ENCODE measurements at regions not wholly inside any gene's neighbourhood (a gene's known extent, or its start where the extent isn't known, plus 50 kb on each side); places are given as distances from the start of the nearest gene placed in this dataset.

GRCh38 chr1:178020968-178021640 is 51.2 kb upstream of the SEC16B start:
- Mint-ChIP-seq H3K9me3 (peaks cover 4 to 10% (median 10%) of the 10 kb centered on the region in 3 donors), H3K27ac (no peak overlapping the region), H3K4me3 (no peak overlapping the region), H3K27me3 (peaks cover 0 to 4% of the 10 kb centered on the region in 2 donors), H3K36me3 (no peaks in the 10 kb centered on the region), H3K4me1 (no peaks in the 10 kb centered on the region)
- H3K27me3 ChIP-seq (replicated peaks in 1 of 2; ENCODE audit: control insufficient read depth in 2 of 2, extremely low read depth in 1 of 2, insufficient read depth in 2 of 2, low read length in 1 of 2), result no peaks in the 10 kb centered on the region
- ATAC-seq (replicated peaks in 1 of 4), result no peak
- no peak overlapping the region for H3K27ac ChIP-seq (ENCODE audit: low read length)
- ChIA-PET CTCF (no interaction called here), POLR2A (no interaction called here)
- DNase-seq, result no peak
- no peaks in the 10 kb centered on the region for H3K4me1 ChIP-seq (ENCODE audit: control insufficient read depth in 1 of 2, extremely low read depth in 1 of 2, insufficient read depth in 2 of 2, low read length in 2 of 2)
- WGBS (ENCODE audit: insufficient coverage), result 100% methylated on average over 1 of the region's 8 CpGs
- H3K36me3 ChIP-seq (ENCODE audit: control insufficient read depth in 2 of 2, extremely low read depth in 1 of 2, insufficient read depth in 1 of 2, low read length in 1 of 2), result no peaks in the 10 kb centered on the region
- H3K4me3 ChIP-seq (ENCODE audit: control insufficient read depth in 1 of 2, extremely low read depth in 1 of 2, low read length in 1 of 2), result no peak overlapping the region
- H3K9me3 ChIP-seq, result no peaks in the 10 kb centered on the region

- DNase-seq, result no peak
- Mint-ChIP-seq H3K9me3 (peaks cover 4 to 10% (median 10%) of the 10 kb centered on the region in 3 donors), H3K27me3 (peaks cover 0 to 4% of the 10 kb centered on the region in 2 donors), H3K27ac (no peak overlapping the region), H3K4me1 (no peaks in the 10 kb centered on the region), H3K4me3 (no peak overlapping the region), H3K36me3 (no peaks in the 10 kb centered on the region)
- Histone ChIP-seq H3K27me3 (replicated peaks in 1 of 2; ENCODE audit: control insufficient read depth in 2 of 2, extremely low read depth in 1 of 2, insufficient read depth in 2 of 2, low read length in 1 of 2) (no peaks in the 10 kb centered on the region), H3K4me3 (ENCODE audit: control insufficient read depth in 1 of 2, extremely low read depth in 1 of 2, low read length in 1 of 2) (no peak overlapping the region), H3K27ac (ENCODE audit: low read length) (no peak overlapping the region), H3K4me1 (ENCODE audit: control insufficient read depth in 1 of 2, extremely low read depth in 1 of 2, insufficient read depth in 2 of 2, low read length in 2 of 2) (no peaks in the 10 kb centered on the region), H3K36me3 (ENCODE audit: control insufficient read depth in 2 of 2, extremely low read depth in 1 of 2, insufficient read depth in 1 of 2, low read length in 1 of 2) (no peaks in the 10 kb centered on the region), H3K9me3 (no peaks in the 10 kb centered on the region)
- CTCF ChIA-PET, result interaction anchor here in 1 of 2 donors (0.6 kb wide), 1 partner anchor 18 kb away, joined by 3 read pairs; no protein-coding TSS in a partner anchor
- no peak for ATAC-seq (replicated peaks in 1 of 4)
- POLR2A ChIA-PET, result no interaction called here
- WGBS (ENCODE audit: insufficient coverage), result 93% methylated on average over 4 of the region's 4 CpGs
Observed at GRCh38 chr1:178021950-178022349, 52.1 kb upstream of the SEC16B start.

- DNase-seq, result no peak
Observed at GRCh38 chr1:178023181-178023618, 53.3 kb upstream of the SEC16B start.

GRCh38 chr1:178024504-178024903 is 54.6 kb upstream of the SEC16B start:
- H3K9me3 ChIP-seq, result no peaks in the 10 kb centered on the region
- no peak overlapping the region for H3K4me3 ChIP-seq (ENCODE audit: control insufficient read depth in 1 of 2, extremely low read depth in 1 of 2, low read length in 1 of 2)
- H3K4me1 ChIP-seq (ENCODE audit: control insufficient read depth in 1 of 2, extremely low read depth in 1 of 2, insufficient read depth in 2 of 2, low read length in 2 of 2), result no peaks in the 10 kb centered on the region
- CTCF ChIA-PET, result no interaction called here
- H3K9me3 Mint-ChIP-seq, result peaks cover 0 to 6% (median 0%) of the 10 kb centered on the region in 3 donors
- peaks cover 0 to 4% of the 10 kb centered on the region in 2 donors for H3K27me3 Mint-ChIP-seq
- POLR2A ChIA-PET, result no interaction called here
- WGBS (ENCODE audit: insufficient coverage), result no CpG with 5 or more reads among the region's 3 CpGs
- no peaks in the 10 kb centered on the region for H3K36me3 ChIP-seq (ENCODE audit: control insufficient read depth in 2 of 2, extremely low read depth in 1 of 2, insufficient read depth in 1 of 2, low read length in 1 of 2)
- no peak for DNase-seq
- no peak for ATAC-seq (replicated peaks in 1 of 4)
- H3K27me3 ChIP-seq (replicated peaks in 1 of 2; ENCODE audit: control insufficient read depth in 2 of 2, extremely low read depth in 1 of 2, insufficient read depth in 2 of 2, low read length in 1 of 2), result no peaks in the 10 kb centered on the region
- H3K36me3 Mint-ChIP-seq, result no peaks in the 10 kb centered on the region
- no peak overlapping the region for H3K4me3 Mint-ChIP-seq
- H3K4me1 Mint-ChIP-seq, result no peaks in the 10 kb centered on the region
- no peak overlapping the region for H3K27ac Mint-ChIP-seq
- H3K27ac ChIP-seq (ENCODE audit: low read length), result no peak overlapping the region

More at GRCh38 chr1:178023181-178023618, 53.3 kb upstream of the SEC16B start:
- Histone ChIP-seq H3K27ac (ENCODE audit: low read length) (no peak overlapping the region), H3K36me3 (ENCODE audit: control insufficient read depth in 2 of 2, extremely low read depth in 1 of 2, insufficient read depth in 1 of 2, low read length in 1 of 2) (no peaks in the 10 kb centered on the region), H3K4me3 (ENCODE audit: control insufficient read depth in 1 of 2, extremely low read depth in 1 of 2, low read length in 1 of 2) (no peak overlapping the region), H3K4me1 (ENCODE audit: control insufficient read depth in 1 of 2, extremely low read depth in 1 of 2, insufficient read depth in 2 of 2, low read length in 2 of 2) (no peaks in the 10 kb centered on the region), H3K27me3 (replicated peaks in 1 of 2; ENCODE audit: control insufficient read depth in 2 of 2, extremely low read depth in 1 of 2, insufficient read depth in 2 of 2, low read length in 1 of 2) (no peaks in the 10 kb centered on the region), H3K9me3 (no peaks in the 10 kb centered on the region)
- no peak overlapping the region for H3K27ac Mint-ChIP-seq
- ChIA-PET POLR2A (no interaction called here), CTCF (no interaction called here)
- no peak overlapping the region for H3K4me3 Mint-ChIP-seq
- peaks cover 0 to 4% of the 10 kb centered on the region in 2 donors for H3K27me3 Mint-ChIP-seq
- H3K36me3 Mint-ChIP-seq, result no peaks in the 10 kb centered on the region
- H3K4me1 Mint-ChIP-seq, result no peaks in the 10 kb centered on the region
- H3K9me3 Mint-ChIP-seq, result peaks cover 0 to 3% (median 0%) of the 10 kb centered on the region in 3 donors
- WGBS (ENCODE audit: insufficient coverage), result no CpG with 5 or more reads among the region's 2 CpGs
- no peak for ATAC-seq (replicated peaks in 1 of 4)

GRCh38 chr1:178025613-178026356 is 55.9 kb upstream of the SEC16B start:
- Mint-ChIP-seq H3K36me3 (no peaks in the 10 kb centered on the region), H3K9me3 (peaks cover 0 to 10% (median under 1%) of the 10 kb centered on the region in 3 donors), H3K4me1 (no peaks in the 10 kb centered on the region), H3K27ac (no peak overlapping the region), H3K27me3 (peaks cover 0 to 4% of the 10 kb centered on the region in 2 donors), H3K4me3 (no peak overlapping the region)
- Histone ChIP-seq H3K9me3 (no peaks in the 10 kb centered on the region), H3K27ac (ENCODE audit: low read length) (no peak overlapping the region), H3K27me3 (replicated peaks in 1 of 2; ENCODE audit: control insufficient read depth in 2 of 2, extremely low read depth in 1 of 2, insufficient read depth in 2 of 2, low read length in 1 of 2) (no peaks in the 10 kb centered on the region), H3K4me1 (ENCODE audit: control insufficient read depth in 1 of 2, extremely low read depth in 1 of 2, insufficient read depth in 2 of 2, low read length in 2 of 2) (no peaks in the 10 kb centered on the region), H3K4me3 (ENCODE audit: control insufficient read depth in 1 of 2, extremely low read depth in 1 of 2, low read length in 1 of 2) (no peak overlapping the region), H3K36me3 (ENCODE audit: control insufficient read depth in 2 of 2, extremely low read depth in 1 of 2, insufficient read depth in 1 of 2, low read length in 1 of 2) (no peaks in the 10 kb centered on the region)
- WGBS (ENCODE audit: insufficient coverage), result 92% methylated on average over 8 of the region's 9 CpGs
- DNase-seq (no peak), ATAC-seq (replicated peaks in 1 of 4) (no peak)
- POLR2A ChIA-PET, result no interaction called here
- CTCF ChIA-PET, result no interaction called here

- no peak overlapping the region for H3K4me3 ChIP-seq (ENCODE audit: control insufficient read depth in 1 of 2, extremely low read depth in 1 of 2, low read length in 1 of 2)
- peaks cover 0 to 7% (median 6%) of the 10 kb centered on the region in 3 donors for H3K9me3 Mint-ChIP-seq
- H3K27me3 Mint-ChIP-seq, result no peaks in the 10 kb centered on the region
- no peaks in the 10 kb centered on the region for H3K4me1 ChIP-seq (ENCODE audit: control insufficient read depth in 1 of 2, extremely low read depth in 1 of 2, insufficient read depth in 2 of 2, low read length in 2 of 2)
- CTCF ChIA-PET, result no interaction called here
- no peaks in the 10 kb centered on the region for H3K27me3 ChIP-seq (replicated peaks in 1 of 2; ENCODE audit: control insufficient read depth in 2 of 2, extremely low read depth in 1 of 2, insufficient read depth in 2 of 2, low read length in 1 of 2)
- no peak overlapping the region for H3K27ac ChIP-seq (ENCODE audit: low read length)
- no peak for ATAC-seq (replicated peaks in 1 of 4)
- H3K9me3 ChIP-seq, result no peaks in the 10 kb centered on the region
- H3K36me3 ChIP-seq (ENCODE audit: control insufficient read depth in 2 of 2, extremely low read depth in 1 of 2, insufficient read depth in 1 of 2, low read length in 1 of 2), result no peaks in the 10 kb centered on the region
- WGBS (ENCODE audit: insufficient coverage), result 69% methylated on average over 3 of the region's 7 CpGs
- POLR2A ChIA-PET, result no interaction called here
- no peak overlapping the region for H3K4me3 Mint-ChIP-seq
- no peak overlapping the region for H3K27ac Mint-ChIP-seq
- H3K36me3 Mint-ChIP-seq, result no peaks in the 10 kb centered on the region
- no peak for DNase-seq
- H3K4me1 Mint-ChIP-seq, result no peaks in the 10 kb centered on the region
Observed at GRCh38 chr1:178028841-178029481, 59.1 kb upstream of the SEC16B start.

All from T-cell (primary cell).